Activated CD4-positive, alpha-beta T cell treated with anti-CD3 and anti-CD28 coated beads, Interleukin-2, amount 50 U/mL, for 16 hours (primary cell): ENCODE measurements at regions not wholly inside any gene's neighbourhood (a gene's known extent, or its start where the extent isn't known, plus 50 kb on each side); places are given as distances from the start of the nearest gene placed in this dataset.
"Not testable (repeated sequence)": the region's sequence is repeated elsewhere in the genome, so short reads cannot be mapped to it uniquely, and the experiment has no call there.

Experiments
- DNase-seq: peaks from one replicate; pipeline ENCODE4 v3.0.0-alpha.2; 2020

DNA sequence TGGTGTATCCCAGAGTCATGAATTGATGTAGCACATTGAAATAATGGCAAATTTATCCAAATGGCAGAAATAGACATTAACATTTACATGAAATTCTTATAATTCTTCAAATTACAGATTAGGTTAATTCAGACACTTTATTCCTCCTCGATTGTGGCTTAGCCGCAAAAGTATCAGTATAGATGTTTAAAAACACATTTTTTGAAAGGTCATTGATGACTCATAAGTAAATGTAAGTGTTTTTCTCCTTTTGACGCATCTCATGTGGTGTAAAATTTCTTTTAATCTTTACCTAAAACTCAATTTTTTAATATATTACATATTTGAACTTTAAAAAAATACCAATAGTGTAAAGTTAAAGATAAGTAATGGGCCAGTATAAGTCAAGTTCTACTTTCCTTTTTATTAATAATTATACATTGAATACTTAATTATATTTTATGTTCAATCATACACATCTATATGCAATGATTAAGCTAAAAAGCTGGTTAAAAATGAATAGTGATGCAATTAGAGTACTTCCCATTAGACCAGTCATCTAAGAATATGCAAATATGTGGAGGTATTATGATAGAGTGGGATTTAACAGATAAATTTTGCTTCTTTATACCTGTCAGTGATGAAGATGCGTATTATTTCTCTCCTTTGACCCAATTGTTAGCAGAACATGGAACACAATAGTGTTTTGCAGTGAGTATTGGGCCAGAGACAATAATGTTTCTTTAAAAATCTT, 678.1 kb upstream of the DPPA4 start:
- DNase-seq: peak; percentile 17

DNA sequence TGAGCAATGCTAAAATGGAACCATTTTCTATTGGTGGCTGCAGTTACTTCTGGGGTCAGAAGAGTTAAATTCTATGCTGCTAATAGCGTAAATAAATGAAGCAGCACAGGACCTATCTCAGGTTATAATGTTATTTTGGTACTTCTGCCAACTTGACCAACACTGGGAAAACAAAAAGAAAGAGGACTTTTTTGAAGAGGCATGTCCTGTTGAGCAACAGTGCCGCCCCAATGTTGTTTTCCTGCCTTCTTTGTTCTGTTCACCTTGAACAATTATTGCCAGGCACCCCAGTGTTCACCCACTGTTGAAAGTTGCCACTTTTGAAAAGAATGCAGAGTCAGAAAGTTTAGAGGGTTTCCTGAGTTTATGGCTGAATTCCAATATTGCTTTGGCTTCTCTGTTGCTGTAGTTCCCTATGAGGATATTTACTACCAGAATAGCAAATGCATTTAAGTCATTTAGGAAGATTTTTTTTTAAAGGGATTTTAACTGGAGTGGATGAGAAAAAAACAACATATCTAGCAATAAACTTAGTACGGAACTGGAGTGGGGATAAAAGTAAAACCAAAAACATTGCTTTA, 679.0 kb upstream of the DPPA4 start:
- DNase-seq: no peak

DNA sequence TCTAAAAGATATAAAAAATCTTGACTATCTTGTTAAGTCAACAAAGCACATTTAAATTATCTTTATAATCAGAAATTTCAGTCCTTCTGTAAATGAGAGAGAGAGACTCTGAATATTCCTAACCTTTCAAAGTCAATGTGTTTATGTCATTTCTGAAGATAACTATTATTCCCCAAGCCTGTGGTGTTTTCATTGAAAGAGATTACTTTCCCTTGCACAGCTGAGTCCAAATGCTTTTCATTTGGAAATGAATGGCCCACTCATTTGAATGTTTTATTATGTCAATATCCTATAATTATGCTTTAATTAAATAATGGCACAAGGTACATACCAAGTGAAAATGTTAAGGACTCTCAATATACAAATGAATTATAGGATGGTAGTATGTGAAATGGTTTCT, 680.0 kb upstream of the DPPA4 start:
- no peak for DNase-seq

DNA sequence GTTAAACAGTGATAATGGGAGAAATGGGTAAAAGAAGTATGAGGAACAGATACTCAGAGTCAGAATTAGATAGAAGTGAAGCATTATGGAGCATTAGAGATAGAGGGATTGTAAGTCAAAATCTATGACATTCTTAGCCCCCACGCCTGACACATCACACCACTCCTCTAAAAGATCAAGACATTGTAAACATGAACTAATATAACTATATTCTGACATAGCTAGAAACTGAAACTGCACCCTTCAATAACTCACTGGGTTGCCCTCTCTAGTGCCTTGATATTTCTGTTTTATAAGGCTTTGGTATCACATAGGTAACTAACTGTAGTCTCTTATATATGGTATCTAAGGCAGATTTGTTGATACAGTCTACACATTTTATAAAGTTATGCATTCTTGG, 684.3 kb upstream of the DPPA4 start:
- no peak for DNase-seq

DNA sequence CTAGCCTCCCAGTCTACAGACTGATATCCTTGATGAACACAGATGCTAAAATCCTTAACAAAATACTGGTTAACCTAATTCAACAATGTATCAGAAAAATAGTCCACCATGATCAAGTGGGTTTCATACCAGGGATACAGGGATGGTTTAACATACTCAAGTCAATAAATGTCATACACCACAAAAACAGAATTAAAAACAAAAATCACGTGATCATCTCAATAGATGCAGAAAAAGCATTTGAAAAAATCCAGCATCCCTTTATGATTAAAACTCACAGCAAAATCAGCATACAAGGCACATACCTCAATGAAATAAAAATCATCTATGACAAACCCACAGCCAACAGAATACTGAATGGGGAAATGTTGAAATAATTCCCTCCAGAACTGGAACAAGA, 685.7 kb upstream of the DPPA4 start:
- DNase-seq: not testable (repeated sequence)

- no peak for DNase-seq
Observed at GRCh38 chr3:110026421-110026820, 689.1 kb upstream of the DPPA4 start.

DNA sequence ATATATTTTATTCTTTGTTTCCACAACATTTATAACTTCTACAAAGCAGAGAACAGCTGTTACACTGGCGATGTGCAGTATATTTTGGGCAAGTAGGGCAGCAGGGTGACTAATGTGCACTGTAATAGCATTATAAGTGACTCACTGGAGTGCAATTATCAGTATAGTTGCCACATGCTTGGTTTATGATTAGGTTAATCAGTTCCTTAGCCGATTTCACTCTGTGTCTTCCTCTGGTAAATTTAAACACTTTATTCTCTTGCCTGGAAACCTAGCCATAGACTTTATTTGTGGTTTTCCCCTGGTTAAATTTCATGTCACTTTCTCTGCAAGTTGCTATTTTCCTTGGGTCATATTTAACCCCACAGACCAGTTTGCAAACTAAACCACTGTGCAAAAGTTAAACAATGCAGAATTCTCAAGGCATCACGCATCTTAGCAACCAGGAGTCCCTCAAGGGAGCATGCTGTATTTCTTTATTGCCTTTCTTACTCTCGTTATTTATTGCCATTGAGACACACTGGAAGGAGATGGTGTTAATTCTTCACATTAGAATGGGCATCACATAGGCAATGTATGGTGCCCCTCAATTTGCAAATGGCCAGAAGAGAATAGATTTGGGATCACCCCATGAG, 690.2 kb upstream of the DPPA4 start:
- DNase-seq: no peak

- no peak for DNase-seq
Observed at GRCh38 chr3:110031975-110032374, 694.6 kb upstream of the DPPA4 start.

DNA sequence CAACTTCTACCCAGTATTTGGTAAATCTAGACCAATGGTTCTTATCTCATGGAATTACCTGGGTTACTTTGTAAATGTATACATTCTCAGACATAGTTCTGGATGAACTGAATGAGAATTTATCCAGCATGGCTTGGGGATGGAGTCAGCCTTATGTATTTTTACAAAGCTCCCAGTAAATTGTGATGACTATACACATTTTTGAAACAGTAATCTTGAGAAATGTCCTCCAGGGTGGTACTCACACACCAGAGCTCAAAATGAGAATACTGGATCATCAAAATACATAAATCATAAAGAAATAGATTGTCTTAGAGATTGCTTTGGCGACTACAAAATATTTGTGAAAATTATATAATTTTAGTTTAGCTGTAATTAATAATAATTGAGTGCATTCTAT, 722.1 kb upstream of the DPPA4 start:
- DNase-seq: no peak

DNA sequence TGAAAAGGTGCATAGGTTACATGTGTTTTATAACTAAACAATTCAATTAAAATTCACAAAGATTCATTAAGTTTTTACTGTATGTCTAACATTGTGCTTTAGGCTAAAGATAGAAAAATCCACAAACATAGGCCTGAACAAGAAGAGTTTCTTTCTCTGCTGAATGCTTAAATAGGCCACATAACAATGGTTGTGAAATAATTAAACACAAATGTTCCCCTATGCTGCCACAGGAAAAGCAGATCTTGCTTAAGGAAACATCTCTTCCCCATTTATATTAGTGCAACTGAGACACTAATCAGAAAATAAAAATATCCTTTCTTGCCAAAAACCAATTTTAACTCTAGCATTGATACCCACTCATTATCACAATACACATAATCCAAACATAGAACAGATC, 725.4 kb upstream of the DPPA4 start:
- DNase-seq: no peak

DNA sequence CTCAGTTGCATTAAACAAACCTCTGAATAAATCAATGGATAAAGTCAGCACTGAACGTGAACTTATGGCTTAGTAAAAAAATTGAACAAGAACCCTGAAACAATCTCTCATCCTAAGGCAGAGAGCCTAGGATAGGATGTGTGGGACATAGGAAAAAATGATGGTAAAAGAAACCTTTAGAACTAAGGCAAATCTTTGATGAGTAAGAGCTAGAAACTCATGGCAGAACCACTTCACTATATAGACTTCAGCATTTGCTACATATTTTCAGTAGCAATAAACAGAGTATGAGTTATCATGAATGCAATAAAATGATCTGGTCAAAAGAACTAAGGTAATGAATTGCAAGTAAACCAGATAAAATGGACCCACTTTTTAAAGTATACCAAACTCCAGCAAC, 725.8 kb upstream of the DPPA4 start:
- no peak for DNase-seq

DNA sequence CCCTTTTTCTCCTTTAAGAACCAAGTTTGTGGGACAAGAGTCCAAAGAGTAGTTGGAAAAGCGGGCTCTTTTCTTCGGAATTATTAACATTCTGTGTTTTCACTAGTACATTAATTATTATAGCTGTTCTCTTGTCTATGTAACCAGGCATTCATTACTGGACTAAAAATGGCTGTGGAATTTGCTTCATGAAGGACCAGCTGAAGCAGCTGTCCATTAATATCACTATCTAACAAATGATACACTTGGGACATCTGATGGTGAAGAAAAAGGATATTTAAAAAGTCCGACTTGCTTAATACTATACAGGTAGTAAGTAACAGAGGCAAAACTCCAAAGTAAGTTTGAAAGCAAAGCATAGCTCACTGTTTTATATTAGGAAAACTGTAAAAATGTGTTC, 728.9 kb upstream of the DPPA4 start:
- DNase-seq: no peak

DNA sequence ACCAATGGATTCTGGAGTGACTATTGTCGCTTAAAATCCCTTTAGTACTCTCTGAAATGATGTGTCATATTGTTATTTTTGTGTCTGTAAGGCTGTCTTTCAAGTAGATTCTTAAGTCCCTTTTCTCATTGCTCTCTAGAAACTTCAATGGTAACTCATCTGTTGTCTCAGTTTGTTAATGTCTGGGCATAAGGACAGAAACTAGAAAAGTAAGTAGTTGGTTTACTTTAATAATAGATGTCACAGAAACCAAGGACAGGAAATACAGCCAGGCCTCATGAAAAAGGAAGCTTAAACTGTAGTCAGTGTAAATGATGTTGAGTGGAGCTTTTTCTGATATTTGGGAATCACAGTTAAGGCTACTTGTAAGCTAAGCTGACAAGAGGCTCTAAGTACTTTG, 730.2 kb upstream of the DPPA4 start:
- DNase-seq: no peak

GRCh38 chr3:110069761-110070160, 732.4 kb upstream of the DPPA4 start:
- DNase-seq: peak; percentile 54

DNA sequence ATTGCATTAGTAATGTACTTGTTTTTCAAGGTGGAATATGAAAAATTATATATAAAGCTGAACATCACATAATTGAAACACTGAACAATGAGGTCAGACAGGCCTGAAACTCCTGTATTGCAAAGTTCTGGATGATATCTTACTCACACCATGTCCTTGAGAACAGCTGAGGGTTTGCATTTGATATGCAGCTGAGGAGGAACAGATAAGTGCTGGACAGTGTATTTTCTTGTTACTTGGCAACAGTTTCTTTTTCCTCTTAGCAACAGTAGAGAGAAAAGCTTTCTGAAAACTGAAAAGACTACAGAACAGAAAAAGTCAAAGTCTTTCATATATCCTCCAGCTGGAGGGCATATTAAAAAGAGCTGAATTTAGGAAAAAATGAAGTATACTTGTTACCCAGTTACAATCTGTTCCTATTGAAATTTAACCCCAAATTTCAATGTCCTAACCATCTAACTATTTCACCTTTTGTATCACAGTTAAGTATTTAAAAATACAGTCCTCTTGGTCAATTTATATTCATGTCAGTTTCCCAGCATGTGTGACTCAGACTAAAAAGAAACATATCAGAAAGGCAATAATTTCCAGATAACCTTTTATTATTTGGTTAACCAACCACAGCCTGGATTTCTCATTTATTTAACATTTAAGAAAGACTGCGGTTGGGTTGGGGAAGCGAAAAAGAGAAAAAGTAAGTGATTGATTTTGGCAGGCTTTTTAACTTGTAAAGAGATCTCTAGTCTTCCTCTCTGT, 733.0 kb upstream of the DPPA4 start:
- peak; percentile 32 for DNase-seq

GRCh38 chr3:110074095-110074494, 736.7 kb upstream of the DPPA4 start:
- no peak for DNase-seq

DNA sequence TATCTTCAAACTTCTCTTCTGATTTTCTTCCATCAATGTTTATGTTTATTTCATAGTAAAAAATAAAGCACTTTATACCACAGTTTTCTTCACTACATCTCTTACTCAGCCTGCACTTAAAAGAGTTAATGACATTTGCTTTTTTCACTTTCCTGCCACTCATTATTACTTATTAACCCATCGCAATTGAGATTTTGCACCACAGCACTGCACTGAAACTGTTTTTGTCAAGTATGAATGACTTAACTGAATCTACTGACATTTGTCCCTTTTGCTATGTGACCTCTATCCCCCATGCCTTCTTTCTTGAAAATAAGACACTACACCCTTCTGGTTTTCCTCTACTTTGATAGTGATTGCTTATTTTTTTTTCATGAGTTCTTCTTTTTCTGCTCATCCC, 739.7 kb upstream of the DPPA4 start:
- no peak for DNase-seq

DNA sequence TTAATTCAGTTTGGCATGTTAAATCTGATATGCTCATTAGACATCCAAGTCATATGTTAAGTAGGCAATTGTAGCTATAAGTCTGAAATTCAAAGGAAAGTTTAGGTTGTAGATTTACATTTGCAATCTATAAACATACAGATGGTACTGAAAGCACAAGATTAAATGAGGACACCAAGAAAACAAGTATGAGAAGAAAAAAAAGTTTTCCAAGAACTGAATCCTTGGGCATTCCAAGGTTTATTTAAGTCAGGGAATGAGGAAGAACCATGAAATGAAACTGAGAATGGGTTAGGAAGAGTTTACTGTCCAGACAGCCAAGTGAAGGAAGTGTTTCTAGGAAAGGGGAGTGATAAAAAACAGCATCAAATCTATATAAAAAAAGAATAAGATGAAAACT, 756.1 kb upstream of the DPPA4 start:
- no peak for DNase-seq

DNA sequence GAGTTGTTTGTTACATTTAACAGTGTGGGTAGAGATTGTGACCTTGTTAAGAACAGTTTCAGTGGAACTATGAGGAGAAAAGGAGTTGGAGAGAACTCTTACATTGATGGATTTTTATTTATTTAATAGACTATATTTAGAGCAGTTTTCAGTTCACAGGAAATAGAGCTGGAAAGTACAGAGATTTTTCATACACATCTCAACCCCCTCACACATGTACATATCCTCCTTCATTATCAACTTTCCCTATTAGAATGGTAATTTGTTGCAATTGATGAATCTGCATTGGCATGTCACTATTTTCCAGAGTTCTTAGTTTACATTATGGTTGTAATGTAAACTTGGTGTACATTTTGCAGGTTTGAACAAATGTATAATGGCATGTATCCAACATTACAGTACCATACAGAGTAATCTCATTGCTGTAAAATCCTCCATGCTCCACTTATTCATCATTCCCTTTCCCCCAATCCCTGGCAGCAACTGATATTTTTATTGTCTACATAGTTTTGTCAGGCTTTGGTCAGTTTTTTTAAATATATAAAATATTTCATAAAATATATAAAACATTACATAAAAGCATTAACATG, 756.6 kb upstream of the DPPA4 start:
- DNase-seq: no peak

GRCh38 chr3:110099711-110100110, 762.4 kb upstream of the DPPA4 start:
- DNase-seq: no peak

- DNase-seq: no peak
Observed at GRCh38 chr3:110101361-110101760, 764.0 kb upstream of the DPPA4 start.

DNA sequence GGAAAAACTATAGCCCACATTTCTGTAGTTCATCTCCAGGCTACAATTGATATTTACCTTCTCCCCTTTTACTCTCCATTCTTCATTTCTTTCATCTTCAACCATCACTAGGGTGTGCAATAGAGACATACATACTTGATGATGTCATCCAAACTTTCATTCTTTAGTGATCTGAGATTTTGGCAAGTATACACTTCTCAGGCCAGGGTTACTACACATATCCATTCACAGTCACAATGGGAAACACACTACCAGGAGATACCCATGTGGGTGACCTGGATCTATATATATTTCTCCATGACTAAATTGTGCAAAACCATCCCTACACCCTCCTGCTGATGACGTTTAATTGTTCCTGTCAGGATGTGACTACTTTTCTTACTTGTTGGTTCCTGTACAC, 769.5 kb upstream of the DPPA4 start:
- DNase-seq: no peak

DNA sequence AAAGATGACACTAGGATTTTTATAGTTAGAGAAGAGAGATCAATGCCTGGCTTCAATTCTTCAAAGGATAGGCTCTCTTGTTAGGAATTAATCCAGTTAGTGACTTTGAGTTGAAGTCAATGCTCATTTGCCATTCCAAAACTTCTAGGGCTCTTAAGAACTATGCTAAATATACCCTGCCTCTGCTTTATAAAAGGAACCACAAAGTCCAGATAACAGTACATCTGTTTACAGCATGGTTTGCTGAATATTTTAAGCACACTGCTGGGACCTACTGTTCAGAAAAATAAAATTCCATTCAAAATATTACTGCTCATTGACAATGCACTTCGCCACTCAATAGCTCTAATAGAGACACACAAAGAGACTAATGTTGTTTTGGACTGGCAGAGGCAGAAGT, 786.6 kb upstream of the DPPA4 start:
- no peak for DNase-seq

DNA sequence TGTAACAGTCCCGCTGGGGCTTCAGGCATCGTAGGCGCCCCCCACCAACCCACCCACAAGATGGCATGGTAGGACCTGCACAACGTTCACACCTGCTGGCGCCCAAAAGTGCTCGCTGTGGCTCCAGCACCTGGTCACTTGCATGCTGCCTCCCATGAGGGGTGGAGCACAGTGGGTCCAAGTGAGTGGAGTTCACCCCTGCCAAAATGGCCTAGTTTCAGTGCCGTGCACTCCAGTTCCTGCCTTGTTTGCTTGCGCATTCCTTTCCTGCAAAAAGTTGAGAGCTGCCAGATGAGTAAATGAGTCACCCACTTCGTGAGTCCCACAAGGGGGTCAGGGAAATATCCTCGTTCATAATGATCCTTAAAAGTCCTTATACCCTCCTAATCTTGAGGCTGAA, 788.7 kb upstream of the DPPA4 start:
- DNase-seq: no peak
